Sigmoid colon (tissue), 4 donors: ENCODE measurements at regions not wholly inside any gene's neighbourhood (a gene's known extent, or its start where the extent isn't known, plus 50 kb on each side); places are given as distances from the start of the nearest gene placed in this dataset.

ENCODE experiments used
- CTCF ChIP-seq, 4 experiments: fragments of 450-650 bp in 3 of 4; fragments of 200-600 bp in 1 of 4; IDR thresholded peaks; one replicate each; pipeline ENCODE4 v1.5.1; 2016 to 2019; ENCODE audit warnings: antibody characterized with exemption in 4 of 4, mild to moderate bottlenecking in 3 of 4, moderate library complexity in 2 of 4
- POLR2A ChIP-seq, 2 donors: fragments of 450-650 bp; IDR thresholded peaks; one replicate each; pipeline ENCODE4 v1.6.1; 2016; ENCODE audit warnings: antibody characterized with exemption in 2 of 2, mild to moderate bottlenecking in 2 of 2, moderate library complexity in 2 of 2
- POLR2AphosphoS5 ChIP-seq, 4 donors: sonication (generic); formaldehyde crosslinking; IDR thresholded peaks; one replicate each; pipeline ENCODE4 v1.6.1; 2017; ENCODE audit warnings: antibody characterized with exemption in 4 of 4

DNA sequence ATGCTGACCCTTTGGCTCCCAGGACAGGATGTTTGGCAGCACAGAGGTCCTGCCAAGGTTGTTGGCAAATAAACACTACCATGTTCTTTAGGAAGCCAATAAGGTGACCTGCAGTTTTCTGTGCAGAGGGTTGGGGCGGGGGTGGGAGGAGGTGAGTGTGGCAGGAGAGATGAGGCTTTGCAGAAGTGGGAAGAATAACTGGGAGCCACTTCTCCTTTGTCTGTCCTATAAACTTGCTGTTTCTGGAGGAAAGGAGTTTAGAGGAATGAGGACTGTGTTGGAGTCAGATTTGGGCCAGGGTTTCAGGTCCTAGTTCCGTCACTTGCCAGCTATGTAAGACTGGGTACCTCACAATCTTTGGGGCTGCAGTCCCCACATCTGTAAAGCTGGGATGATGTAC lies 187.6 kb upstream of the SPRED2 start:
- no peak for TF ChIP-seq CTCF (IDR thresholded peaks at IDR 0.05)
- no peak for TF ChIP-seq POLR2A (IDR thresholded peaks at IDR 0.05)
- no peak for TF ChIP-seq POLR2AphosphoS5 (IDR thresholded peaks at IDR 0.05)
